Neural progenitor cell (in vitro differentiated cells): ENCODE measurements at regions not wholly inside any gene's neighbourhood (a gene's known extent, or its start where the extent isn't known, plus 50 kb on each side); places are given as distances from the start of the nearest gene placed in this dataset.
A peak's percentile ranks its signal among the peaks of the same experiment; 100 is the strongest.

ENCODE experiments used
- DNase-seq: peaks from one replicate; pipeline ENCODE4 v3.0.0-alpha.2; 2016; ENCODE audit warnings: low spot score
- H2AFZ ChIP-seq: fragments of 200-600 bp; sonication (generic); replicated peaks from 2 replicates; pipeline ENCODE4 v1.6.1; 2016; ENCODE audit warnings: antibody characterized with exemption
- H3F3A ChIP-seq: fragments of 200-600 bp; sonication (generic); 2 replicates; pipeline ENCODE4 v1.6.1; 2016; ENCODE audit warnings: antibody characterized with exemption, low read depth
- H3K27ac ChIP-seq: fragments of 200-600 bp; sonication (generic); 2 replicates; pipeline ENCODE4 v1.5.1; 2016; ENCODE audit warnings: mild to moderate bottlenecking
- H3K27me3 ChIP-seq: fragments of 200-600 bp; sonication (generic); 2 replicates; pipeline ENCODE4 v1.6.1; 2016; ENCODE audit warnings: mild to moderate bottlenecking, moderate library complexity
- H3K36me3 ChIP-seq: fragments of 200-600 bp; sonication (generic); 2 replicates; pipeline ENCODE4 v1.5.1; 2016
- H3K4me1 ChIP-seq: fragments of 200-600 bp; sonication (generic); 2 replicates; pipeline ENCODE4 v1.6.1; 2016; ENCODE audit warnings: mixed run types
- H3K4me2 ChIP-seq: fragments of 200-600 bp; sonication (generic); 2 replicates; pipeline ENCODE4 v1.6.1; 2016
- H3K4me3 ChIP-seq: fragments of 200-600 bp; sonication (generic); 2 replicates; pipeline ENCODE4 v1.5.1; 2016
- H3K79me2 ChIP-seq: fragments of 200-600 bp; sonication (generic); 2 replicates; pipeline ENCODE4 v1.6.1; 2016; ENCODE audit warnings: low read depth
- H3K9ac ChIP-seq: fragments of 200-600 bp; sonication (generic); 2 replicates; pipeline ENCODE4 v1.6.1; 2016
- H3K9me3 ChIP-seq: fragments of 200-600 bp; sonication (generic); 2 replicates; pipeline ENCODE4 v1.5.1; 2016; ENCODE audit warnings: low read depth
- H4K20me1 ChIP-seq: fragments of 200-600 bp; sonication (generic); 2 replicates; pipeline ENCODE4 v1.6.1; 2016; ENCODE audit warnings: low read depth
- H3K27ac Mint-ChIP-seq: 3 replicates; pipeline ENCODE4 v1.8.0; 2021; ENCODE audit warnings: mixed read lengths
- H3K27me3 Mint-ChIP-seq: 2 replicates; pipeline ENCODE4 v1.8.0; 2022; ENCODE audit warnings: low read depth, mild to moderate bottlenecking, inconsistent platforms, moderate library complexity, mixed read lengths; ENCODE audit not compliant: insufficient read depth
- H3K36me3 Mint-ChIP-seq: 3 replicates; pipeline ENCODE4 v1.8.0; 2021; ENCODE audit warnings: mixed read lengths
- H3K4me1 Mint-ChIP-seq: 3 replicates; pipeline ENCODE4 v1.8.0; 2021; ENCODE audit warnings: mixed read lengths
- H3K4me3 Mint-ChIP-seq: 3 replicates; pipeline ENCODE4 v1.8.0; 2021; ENCODE audit warnings: mild to moderate bottlenecking, moderate library complexity, mixed read lengths
- H3K9me3 Mint-ChIP-seq: 3 replicates; pipeline ENCODE4 v1.8.0; 2020; ENCODE audit warnings: mixed read lengths
- CTCF ChIP-seq: fragments of 200-600 bp; sonication (generic); IDR thresholded peaks from 2 replicates; pipeline ENCODE4 v1.5.1; 2017; ENCODE audit warnings: antibody characterized with exemption, mild to moderate bottlenecking
- EZH2 ChIP-seq: fragments of 200-600 bp; sonication (generic); IDR thresholded peaks from 2 replicates; pipeline ENCODE4 v1.6.1; 2017; ENCODE audit warnings: antibody characterized with exemption, mild to moderate bottlenecking, moderate library complexity
- EZH2phosphoT487 ChIP-seq: fragments of 200-600 bp; sonication (generic); IDR thresholded peaks from 2 replicates; pipeline ENCODE4 v1.6.1; 2017; ENCODE audit warnings: antibody characterized with exemption

GRCh38 chr12:105736498-105736897, 402.3 kb downstream of the NUAK1 start:
- Histone ChIP-seq H2AFZ (no peak overlapping the region), H3K27ac (no peak overlapping the region), H3F3A (peaks cover 12% of the 10 kb centered on the region), H3K27me3 (no peaks in the 10 kb centered on the region), H3K36me3 (no peaks in the 10 kb centered on the region), H3K4me2 (no peak overlapping the region), H3K4me3 (no peak overlapping the region), H3K9me3 (no peaks in the 10 kb centered on the region), H4K20me1 (no peaks in the 10 kb centered on the region), H3K79me2 (no peaks in the 10 kb centered on the region), H3K4me1 (peaks cover 35% of the 10 kb centered on the region), H3K9ac (no peak overlapping the region)
- Mint-ChIP-seq H3K4me1 (peaks cover 17% of the 10 kb centered on the region), H3K27me3 (peaks cover 10% of the 10 kb centered on the region), H3K4me3 (no peak overlapping the region), H3K27ac (no peak overlapping the region), H3K9me3 (no peaks in the 10 kb centered on the region), H3K36me3 (peaks cover 4% of the 10 kb centered on the region)
- DNase-seq: peak; percentile 13
- no peak for TF ChIP-seq EZH2phosphoT487
- TF ChIP-seq CTCF: no peak
- TF ChIP-seq EZH2: no peak

GRCh38 chr12:105738051-105738450, 400.7 kb downstream of the NUAK1 start:
- Histone ChIP-seq H3K9me3 (no peaks in the 10 kb centered on the region), H3K27me3 (no peaks in the 10 kb centered on the region), H3K4me1 (peaks cover 35% of the 10 kb centered on the region), H3K27ac (no peak overlapping the region), H2AFZ (no peak overlapping the region), H4K20me1 (no peaks in the 10 kb centered on the region), H3K4me2 (no peak overlapping the region), H3K36me3 (no peaks in the 10 kb centered on the region), H3K79me2 (no peaks in the 10 kb centered on the region), H3K4me3 (no peak overlapping the region), H3K9ac (no peak overlapping the region), H3F3A (peaks cover 12% of the 10 kb centered on the region)
- no peak for TF ChIP-seq CTCF
- TF ChIP-seq EZH2phosphoT487: no peak
- TF ChIP-seq EZH2: no peak
- DNase-seq: no peak
- peaks cover 12% of the 10 kb centered on the region for H3K27me3 Mint-ChIP-seq
- peaks cover 7% of the 10 kb centered on the region for H3K4me1 Mint-ChIP-seq
- no peak overlapping the region for H3K4me3 Mint-ChIP-seq
- H3K9me3 Mint-ChIP-seq: no peaks in the 10 kb centered on the region
- peaks cover 4% of the 10 kb centered on the region for H3K36me3 Mint-ChIP-seq
- H3K27ac Mint-ChIP-seq: peak overlapping the region; percentile 2

- Histone ChIP-seq H3K9me3 (no peaks in the 10 kb centered on the region), H3K4me3 (no peak overlapping the region), H3K9ac (no peak overlapping the region), H3K4me1 (peaks cover 42% of the 10 kb centered on the region), H3K36me3 (no peaks in the 10 kb centered on the region), H4K20me1 (no peaks in the 10 kb centered on the region), H3K4me2 (peak overlapping the region; percentile 51), H3K27me3 (no peaks in the 10 kb centered on the region), H3K79me2 (no peaks in the 10 kb centered on the region), H2AFZ (no peak overlapping the region), H3K27ac (no peak overlapping the region), H3F3A (peaks cover 12% of the 10 kb centered on the region)
- Mint-ChIP-seq H3K36me3 (peaks cover 2% of the 10 kb centered on the region), H3K9me3 (no peaks in the 10 kb centered on the region), H3K4me3 (no peak overlapping the region), H3K27ac (no peak overlapping the region), H3K27me3 (peaks cover 15% of the 10 kb centered on the region), H3K4me1 (peaks cover 24% of the 10 kb centered on the region)
- DNase-seq: peak; percentile 66
- TF ChIP-seq CTCF (no peak), EZH2phosphoT487 (no peak), EZH2 (no peak)
Observed at GRCh38 chr12:105740369-105740768, 398.4 kb downstream of the NUAK1 start.
